GM20000 (cell line): ENCODE measurements at regions not wholly inside any gene's neighbourhood (a gene's known extent, or its start where the extent isn't known, plus 50 kb on each side); places are given as distances from the start of the nearest gene placed in this dataset.

Experiments
- DNase-seq: peaks from one replicate; pipeline ENCODE4 v3.0.0; 2012; ENCODE audit warnings: low spot score
- TF ChIP-seq, protein P1 (sequence below): IDR thresholded peaks from 2 replicates; pipeline ENCODE4 v1.5.1; 2012; ENCODE audit warnings: mild to moderate bottlenecking, control low read depth; ENCODE audit errors: extremely low read depth, missing control alignments

DNA sequence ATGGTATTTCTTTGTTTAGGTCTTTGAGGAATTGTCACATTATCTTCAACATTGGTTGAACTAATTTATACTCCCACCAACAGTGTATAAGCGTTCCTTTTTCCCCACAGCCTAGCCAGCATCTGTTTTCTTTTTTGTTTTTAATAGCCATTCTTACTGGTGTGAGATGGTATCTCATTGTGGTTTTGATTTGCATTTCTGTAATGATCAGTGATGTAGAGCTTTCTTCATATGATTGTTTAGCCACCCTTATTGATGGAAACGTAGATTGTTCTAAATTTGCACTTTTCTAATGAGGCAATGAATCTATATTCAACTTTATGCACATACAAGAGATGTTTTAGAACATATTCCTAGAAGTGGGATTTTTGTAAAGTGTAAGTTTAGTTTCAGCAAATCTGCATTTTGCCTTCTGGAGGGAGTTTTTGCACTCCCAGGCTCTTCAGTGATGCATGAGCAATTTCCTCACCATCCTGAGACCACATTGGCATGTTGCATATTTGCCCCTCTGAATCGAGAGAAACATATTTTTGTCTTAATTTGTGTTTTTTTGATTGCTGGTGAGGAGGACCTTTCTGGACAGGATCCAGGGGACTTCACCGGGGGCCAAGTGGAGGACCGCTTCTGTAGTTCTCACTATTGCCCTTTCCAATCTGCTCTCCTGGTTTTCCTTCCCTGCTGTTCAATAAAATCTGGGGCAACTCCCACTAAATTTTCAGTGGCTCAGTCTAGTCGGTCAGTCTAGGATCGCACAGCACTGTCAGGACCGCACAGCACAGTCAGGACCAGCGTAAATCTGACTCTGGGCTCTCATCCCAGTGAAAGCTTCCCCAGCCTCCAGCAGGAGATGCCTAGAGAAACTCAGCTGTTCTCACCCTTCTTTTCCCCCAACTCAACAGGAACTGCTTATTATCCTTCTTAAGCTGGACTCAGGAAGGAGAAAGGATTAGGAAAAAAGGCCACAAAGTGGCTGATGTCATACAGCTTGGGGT is 157.0 kb downstream of the PTPN20 start:
- TF ChIP-seq, protein P1, sequence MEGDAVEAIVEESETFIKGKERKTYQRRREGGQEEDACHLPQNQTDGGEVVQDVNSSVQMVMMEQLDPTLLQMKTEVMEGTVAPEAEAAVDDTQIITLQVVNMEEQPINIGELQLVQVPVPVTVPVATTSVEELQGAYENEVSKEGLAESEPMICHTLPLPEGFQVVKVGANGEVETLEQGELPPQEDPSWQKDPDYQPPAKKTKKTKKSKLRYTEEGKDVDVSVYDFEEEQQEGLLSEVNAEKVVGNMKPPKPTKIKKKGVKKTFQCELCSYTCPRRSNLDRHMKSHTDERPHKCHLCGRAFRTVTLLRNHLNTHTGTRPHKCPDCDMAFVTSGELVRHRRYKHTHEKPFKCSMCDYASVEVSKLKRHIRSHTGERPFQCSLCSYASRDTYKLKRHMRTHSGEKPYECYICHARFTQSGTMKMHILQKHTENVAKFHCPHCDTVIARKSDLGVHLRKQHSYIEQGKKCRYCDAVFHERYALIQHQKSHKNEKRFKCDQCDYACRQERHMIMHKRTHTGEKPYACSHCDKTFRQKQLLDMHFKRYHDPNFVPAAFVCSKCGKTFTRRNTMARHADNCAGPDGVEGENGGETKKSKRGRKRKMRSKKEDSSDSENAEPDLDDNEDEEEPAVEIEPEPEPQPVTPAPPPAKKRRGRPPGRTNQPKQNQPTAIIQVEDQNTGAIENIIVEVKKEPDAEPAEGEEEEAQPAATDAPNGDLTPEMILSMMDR, result no peak
- DNase-seq, result no peak

DNA sequence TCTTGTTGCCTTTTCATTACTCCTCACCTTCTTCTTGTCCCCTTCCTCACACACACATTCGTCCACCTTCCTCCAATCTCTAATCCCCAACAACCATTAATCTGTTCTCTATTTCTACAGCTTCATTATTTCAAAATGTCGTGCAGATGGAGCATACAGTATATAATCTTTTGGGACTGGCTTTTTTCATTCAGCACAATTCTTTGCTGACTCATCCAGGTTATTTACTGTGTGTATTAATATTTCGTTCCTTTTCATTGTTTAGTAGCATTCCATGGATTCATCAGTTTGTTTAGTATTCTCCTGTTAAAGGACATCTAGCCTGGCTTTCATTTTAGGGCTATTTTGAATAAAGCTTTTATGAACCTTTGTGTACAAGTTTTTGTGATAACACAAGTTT is 159.3 kb downstream of the PTPN20 start:
- no peak for DNase-seq
- TF ChIP-seq, protein P1, result no peak

DNA sequence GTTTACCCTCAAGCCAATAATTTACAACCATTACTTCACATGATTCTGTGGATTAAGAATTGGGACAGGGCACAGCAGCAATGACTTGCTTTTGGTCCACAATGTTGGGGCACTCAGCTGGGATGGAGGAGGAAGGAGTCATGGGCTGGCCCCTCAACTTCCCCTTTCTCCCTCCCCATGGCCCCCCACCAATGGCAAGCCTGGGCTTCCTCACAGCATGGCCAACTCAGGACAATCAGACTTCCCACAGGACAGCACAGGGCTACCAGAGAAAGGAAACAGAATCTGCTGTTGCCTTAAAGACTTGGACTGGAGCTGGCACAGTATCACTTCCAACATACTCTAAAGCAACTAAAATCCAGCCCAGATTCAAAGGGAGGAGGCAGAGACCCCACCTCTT is 160.7 kb downstream of the PTPN20 start:
- TF ChIP-seq, protein P1, result no peak
- no peak for DNase-seq

DNA sequence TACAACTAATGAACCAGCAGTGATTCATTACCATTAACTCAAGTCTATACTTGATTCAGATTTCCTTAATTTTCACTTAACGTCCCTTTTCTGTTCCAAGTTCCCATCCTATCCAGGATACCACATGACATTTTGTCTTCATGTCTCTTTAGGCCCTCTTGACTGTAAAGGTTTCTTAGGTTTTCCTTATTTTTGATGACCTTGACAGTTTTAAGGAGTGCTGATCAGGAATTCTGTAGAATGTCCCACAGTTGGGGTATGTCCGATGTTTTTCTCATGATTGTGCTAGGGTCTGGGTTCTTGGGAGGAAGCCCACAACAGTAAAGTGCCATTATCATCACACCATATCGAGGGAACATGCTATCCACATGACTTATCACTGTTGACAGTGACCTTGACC is 162.7 kb downstream of the PTPN20 start:
- TF ChIP-seq, protein P1, result no peak
- no peak for DNase-seq

DNA sequence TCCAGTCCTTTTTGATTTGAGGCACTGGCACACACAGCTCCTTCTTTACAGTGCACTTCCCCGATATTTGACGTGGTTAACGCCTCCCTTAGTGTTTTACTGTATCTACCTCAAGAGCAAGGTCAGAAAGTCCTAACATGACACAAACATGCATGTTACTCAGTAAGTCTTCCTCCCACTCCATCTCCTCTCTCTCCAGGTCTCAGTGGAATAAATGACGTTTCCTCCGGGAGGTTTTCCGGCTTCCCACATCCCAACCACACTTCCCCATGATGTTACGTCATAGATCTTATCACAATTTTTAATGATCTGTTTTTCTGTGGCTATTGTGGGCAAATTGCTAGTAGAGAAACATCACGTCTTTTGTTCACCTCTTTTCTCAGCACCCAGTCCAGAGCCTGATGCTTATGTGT is 165.7 kb downstream of the PTPN20 start:
- TF ChIP-seq, protein P1, result no peak
- DNase-seq, result no peak

DNA sequence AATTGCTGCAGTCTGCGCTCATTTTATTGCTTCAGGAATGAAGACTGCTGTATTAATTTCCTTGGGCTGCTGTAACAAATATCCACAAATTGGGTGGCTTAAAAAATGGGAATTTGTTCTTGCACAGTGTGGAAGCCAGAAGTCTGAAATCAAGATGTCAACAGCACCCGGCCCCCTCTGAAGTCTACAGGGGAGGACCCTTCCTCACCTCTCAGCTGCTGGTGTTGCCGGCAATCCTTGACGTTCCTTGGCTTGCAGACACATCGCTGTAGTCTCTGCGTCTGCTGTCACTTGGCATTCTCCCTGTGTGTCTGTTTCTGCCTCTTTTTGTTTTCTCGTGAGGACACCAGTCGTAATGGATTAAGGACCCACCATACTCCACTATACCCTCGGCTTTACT is 166.2 kb downstream of the PTPN20 start:
- no peak for DNase-seq
- TF ChIP-seq, protein P1, result no peak

DNA sequence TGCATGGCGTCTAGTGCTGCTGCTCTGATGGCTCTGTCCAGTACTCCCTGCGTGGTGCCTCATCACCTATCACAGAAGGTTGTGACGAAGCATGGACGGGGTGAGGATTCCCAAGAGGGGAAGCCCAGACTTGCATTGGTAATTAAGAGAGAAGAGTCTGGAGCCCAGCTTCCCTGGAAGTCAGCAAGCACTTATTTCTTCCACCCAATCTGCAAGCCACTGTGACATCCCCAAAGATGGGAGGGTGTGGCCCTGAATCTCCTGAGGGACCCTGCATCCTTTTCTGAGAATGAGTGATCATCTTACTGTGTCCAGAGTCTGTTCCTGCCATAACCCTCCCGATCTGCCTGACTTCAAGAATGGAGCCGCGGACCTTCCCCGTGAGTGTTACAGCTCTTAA is 166.7 kb downstream of the PTPN20 start:
- no peak for DNase-seq
- TF ChIP-seq, protein P1, result no peak
